Endothelial cell of umbilical vein (primary cell): ENCODE measurements at regions not wholly inside any gene's neighbourhood (a gene's known extent, or its start where the extent isn't known, plus 50 kb on each side); places are given as distances from the start of the nearest gene placed in this dataset.

Source experiments
- CTCF ChIP-seq, 2 donors: IDR thresholded peaks; 1 replicate in 1 of 2; 2 replicates in 1 of 2; pipeline ENCODE4 v1.5.1; 2011; ENCODE audit warnings: low read length in 2 of 2, mild to moderate bottlenecking in 2 of 2, moderate library complexity in 2 of 2, control low read depth in 1 of 2, inconsistent platforms in 1 of 2, low read depth in 1 of 2; ENCODE audit not compliant: insufficient read depth in 1 of 2; ENCODE audit errors: extremely low read depth in 1 of 2
- EZH2 ChIP-seq: IDR thresholded peaks from 2 replicates; pipeline ENCODE4 v1.6.1; 2012; ENCODE audit warnings: borderline replicate concordance, low read depth, mild to moderate bottlenecking, moderate library complexity, low read length, inconsistent platforms; ENCODE audit not compliant: severe bottlenecking
- MAX ChIP-seq: IDR thresholded peaks from 2 replicates; pipeline ENCODE4 v1.6.1; 2011; ENCODE audit not compliant: insufficient read depth, insufficient read length
- MYC ChIP-seq: IDR thresholded peaks from one replicate; pipeline ENCODE4 v1.6.1; 2011; ENCODE audit warnings: mild to moderate bottlenecking, low read depth, low read length
- POLR2A ChIP-seq: IDR thresholded peaks from 2 replicates; pipeline ENCODE4 v1.6.1; 2012; ENCODE audit warnings: low read depth, mild to moderate bottlenecking, control low read depth, low read length
- POLR2AphosphoS5 ChIP-seq: IDR thresholded peaks from 2 replicates; pipeline ENCODE4 v1.6.1; 2012; ENCODE audit warnings: low read depth, mild to moderate bottlenecking, control low read depth, low read length, moderate library complexity; ENCODE audit not compliant: insufficient read depth

- TF ChIP-seq CTCF (IDR thresholded peaks at IDR 0.05; ENCODE audit: extremely low read depth in 1 of 2, insufficient read depth in 1 of 2, low read depth in 1 of 2, low read length in 2 of 2) (no peak), MAX (no peak), POLR2A (no peak), POLR2AphosphoS5 (no peak), EZH2 (no peak), MYC (no peak)
Observed at GRCh38 chr3:137285924-137286323, 328.1 kb downstream of the IL20RB start.
